ENCODE measurements at regions not wholly inside any gene's neighbourhood (a gene's known extent, or its start where the extent isn't known, plus 50 kb on each side); places are given as distances from the start of the nearest gene placed in this dataset.

GRCh38 chr21:36640174-36640720 is 58.7 kb upstream of the SIM2 start:
- ATAC-seq (ENCODE audit: low read depth) = no peak
- Mint-ChIP-seq H3K27me3 (peaks cover 7% of the 10 kb centered on the region), H3K36me3 (no peaks in the 10 kb centered on the region), H3K9me3 (peaks cover 5% of the 10 kb centered on the region), H3K4me3 (no peak overlapping the region), H3K4me1 (peaks cover 5% of the 10 kb centered on the region), H3K27ac (no peak overlapping the region)
- no peak for DNase-seq
- POLR2A ChIA-PET = no interaction called here

- DNase-seq (no peak), ATAC-seq (ENCODE audit: low read depth) (no peak)
- H3K4me3 Mint-ChIP-seq = no peak overlapping the region
- peaks cover 5% of the 10 kb centered on the region for H3K4me1 Mint-ChIP-seq
- H3K36me3 Mint-ChIP-seq = no peaks in the 10 kb centered on the region
- H3K27me3 Mint-ChIP-seq = peaks cover 9% of the 10 kb centered on the region
- no peak overlapping the region for H3K27ac Mint-ChIP-seq
- POLR2A ChIA-PET = no interaction called here
- peaks cover 4% of the 10 kb centered on the region for H3K9me3 Mint-ChIP-seq
Observed at GRCh38 chr21:36640721-36641244, 58.1 kb upstream of the SIM2 start.

- no peak overlapping the region for H3K4me3 Mint-ChIP-seq
- H3K27ac Mint-ChIP-seq = no peak overlapping the region
- ATAC-seq (ENCODE audit: low read depth) (no peak), DNase-seq (no peak)
- peaks cover 5% of the 10 kb centered on the region for H3K4me1 Mint-ChIP-seq
- POLR2A ChIA-PET = no interaction called here
- no peaks in the 10 kb centered on the region for H3K36me3 Mint-ChIP-seq
- H3K27me3 Mint-ChIP-seq = peaks cover 9% of the 10 kb centered on the region
- peaks cover 3% of the 10 kb centered on the region for H3K9me3 Mint-ChIP-seq
Observed at GRCh38 chr21:36641346-36641745, 57.6 kb upstream of the SIM2 start.

GRCh38 chr21:36641886-36642285 is 57.0 kb upstream of the SIM2 start:
- H3K9me3 Mint-ChIP-seq = peaks cover 2% of the 10 kb centered on the region
- no peak for DNase-seq
- H3K27me3 Mint-ChIP-seq = peaks cover 11% of the 10 kb centered on the region
- peaks cover 5% of the 10 kb centered on the region for H3K4me1 Mint-ChIP-seq
- no peak overlapping the region for H3K4me3 Mint-ChIP-seq
- H3K36me3 Mint-ChIP-seq = no peaks in the 10 kb centered on the region
- POLR2A ChIA-PET = no interaction called here
- ATAC-seq (ENCODE audit: low read depth) = no peak
- no peak overlapping the region for H3K27ac Mint-ChIP-seq

GRCh38 chr21:36642777-36643176 is 56.1 kb upstream of the SIM2 start:
- H3K4me1 Mint-ChIP-seq = peaks cover 5% of the 10 kb centered on the region
- DNase-seq = no peak

GRCh38 chr21:36643374-36644250 is 55.3 kb upstream of the SIM2 start:
- Mint-ChIP-seq H3K27me3 (peaks cover 10% of the 10 kb centered on the region), H3K4me1 (peaks cover 5% of the 10 kb centered on the region), H3K36me3 (no peaks in the 10 kb centered on the region), H3K27ac (no peak overlapping the region), H3K9me3 (peaks cover 2% of the 10 kb centered on the region), H3K4me3 (no peak overlapping the region)
- ATAC-seq (ENCODE audit: low read depth) (no peak), DNase-seq (no peak)
- POLR2A ChIA-PET = no interaction called here

More at GRCh38 chr21:36642777-36643176, 56.1 kb upstream of the SIM2 start:
- POLR2A ChIA-PET = no interaction called here
- Mint-ChIP-seq H3K4me3 (no peak overlapping the region), H3K9me3 (peaks cover 2% of the 10 kb centered on the region), H3K27ac (no peak overlapping the region), H3K36me3 (no peaks in the 10 kb centered on the region), H3K27me3 (peaks cover 13% of the 10 kb centered on the region)
- no peak for ATAC-seq (ENCODE audit: low read depth)

- H3K9me3 Mint-ChIP-seq = no peaks in the 10 kb centered on the region
- H3K27ac Mint-ChIP-seq = no peak overlapping the region
- no peaks in the 10 kb centered on the region for H3K4me1 Mint-ChIP-seq
- POLR2A ChIA-PET = no interaction called here
- no peaks in the 10 kb centered on the region for H3K36me3 Mint-ChIP-seq
- no peak for ATAC-seq (ENCODE audit: low read depth)
- H3K27me3 Mint-ChIP-seq = peaks cover 6% of the 10 kb centered on the region
- DNase-seq = no peak
- H3K4me3 Mint-ChIP-seq = no peak overlapping the region
Observed at GRCh38 chr21:36646011-36646410, 52.9 kb upstream of the SIM2 start.

- H3K4me3 Mint-ChIP-seq = no peak overlapping the region
- H3K4me1 Mint-ChIP-seq = no peaks in the 10 kb centered on the region
- no peak overlapping the region for H3K27ac Mint-ChIP-seq
- POLR2A ChIA-PET = no interaction called here
- no peaks in the 10 kb centered on the region for H3K9me3 Mint-ChIP-seq
- DNase-seq = no peak
- no peak for ATAC-seq (ENCODE audit: low read depth)
- peaks cover 6% of the 10 kb centered on the region for H3K27me3 Mint-ChIP-seq
- H3K36me3 Mint-ChIP-seq = no peaks in the 10 kb centered on the region
Observed at GRCh38 chr21:36646645-36647044, 52.3 kb upstream of the SIM2 start.

- Mint-ChIP-seq H3K36me3 (no peaks in the 10 kb centered on the region), H3K9me3 (no peaks in the 10 kb centered on the region), H3K27me3 (peaks cover 6% of the 10 kb centered on the region), H3K4me1 (no peaks in the 10 kb centered on the region), H3K4me3 (no peak overlapping the region), H3K27ac (no peak overlapping the region)
- POLR2A ChIA-PET = interaction anchor here (0.7 kb wide), 1 partner anchor 301 kb away, joined by 3 read pairs; no protein-coding TSS in a partner anchor
- no peak for ATAC-seq (ENCODE audit: low read depth)
- no peak for DNase-seq
Observed at GRCh38 chr21:36647279-36648093, 51.4 kb upstream of the SIM2 start.
